ENCODE measurements at regions not wholly inside any gene's neighbourhood (a gene's known extent, or its start where the extent isn't known, plus 50 kb on each side); places are given as distances from the start of the nearest gene placed in this dataset.

DNA sequence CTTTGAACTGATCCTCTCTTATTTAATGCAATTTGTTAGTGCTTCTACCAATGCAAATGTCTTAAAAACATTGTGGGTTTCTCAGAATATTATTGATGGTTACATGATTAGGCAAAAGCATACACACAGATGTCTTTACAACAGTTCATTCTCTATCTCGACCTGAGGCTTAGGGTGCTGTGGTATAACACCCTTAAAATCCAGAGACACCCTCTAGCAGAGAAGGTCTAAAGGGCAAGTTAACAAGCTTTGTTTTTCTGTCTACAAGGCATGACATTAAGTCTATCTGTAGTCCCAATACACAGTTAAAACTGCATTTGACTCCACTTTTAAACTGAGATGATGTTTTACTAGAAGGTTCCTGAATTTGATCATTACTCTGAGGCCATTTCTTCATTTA, 518.7 kb upstream of the MEF2C start:
- ATAC-seq (ENCODE audit: low read depth) (no peak), DNase-seq (no peak)
- Histone ChIP-seq H3K36me3 (ENCODE audit: control insufficient read depth, insufficient read depth, low read length) (no peaks in the 10 kb centered on the region), H2BK5ac (ENCODE audit: low read depth, low read length, poor library complexity, severe bottlenecking) (no peak overlapping the region), H3K18ac (ENCODE audit: low read depth, low read length) (no peak overlapping the region), H2BK15ac (ENCODE audit: low read depth, low read length) (no peak overlapping the region), H3K4me3 (ENCODE audit: insufficient read depth, low read depth, low read length) (no peak overlapping the region), H3K4ac (ENCODE audit: low read depth, low read length) (no peak overlapping the region), H2AK9ac (replicated peaks; ENCODE audit: low read depth, low read length, poor library complexity) (no peak overlapping the region), H4K8ac (ENCODE audit: low read depth in 2 of 2, low read length in 2 of 2) (no peak overlapping the region), H2AK5ac (ENCODE audit: low read depth, low read length) (no peak overlapping the region), H3K27ac (ENCODE audit: insufficient read depth, low read length) (no peak overlapping the region), H3K27me3 (ENCODE audit: control insufficient read depth, insufficient read depth, low read length) (no peaks in the 10 kb centered on the region; the same call in 1 of the 2 replicates), H4K20me1 (ENCODE audit: insufficient read depth, low read length) (no peaks in the 10 kb centered on the region), H2BK120ac (ENCODE audit: low read depth, low read length) (no peak overlapping the region), H3K9ac (ENCODE audit: low read depth, low read length) (no peak overlapping the region), H3K79me1 (ENCODE audit: low read depth in 1 of 2, low read length in 2 of 2) (no peaks in the 10 kb centered on the region), H3K9me1 (ENCODE audit: insufficient read depth, low read length) (no peaks in the 10 kb centered on the region), H4K91ac (ENCODE audit: insufficient read depth, low read depth, low read length) (no peak overlapping the region), H3K4me2 (ENCODE audit: low read depth, low read length) (no peak overlapping the region), H4K5ac (ENCODE audit: low read depth, low read length) (no peak overlapping the region), H3K9me3 (ENCODE audit: control insufficient read depth, insufficient read depth, low read length) (no peaks in the 10 kb centered on the region), H3K23ac (ENCODE audit: low read depth, low read length) (no peak overlapping the region), H2AFZ (replicated peaks; ENCODE audit: low read length, poor library complexity) (no peak overlapping the region), H3K56ac (ENCODE audit: extremely low read depth, insufficient read depth, low read length) (no peak overlapping the region), H3K4me1 (ENCODE audit: control insufficient read depth, insufficient read depth, low read length) (no peaks in the 10 kb centered on the region), H3K14ac (replicated peaks; ENCODE audit: low read depth, low read length) (no peak overlapping the region), H2BK20ac (ENCODE audit: low read depth, low read length) (no peak overlapping the region)
- POLR2A ChIA-PET (ENCODE audit: unreplicated experiment) = no interaction called here
- WGBS, 2 experiments (ENCODE audit: extremely low coverage in 2 of 2, insufficient read length in 1 of 2) = no CpG with 5 or more reads among the region's 1 CpG
- no TSS peak for BruUV-seq (replicated peaks)
- TF ChIP-seq CHD1 (IDR thresholded peaks at IDR 0.05; ENCODE audit: low read depth, low read length) (no peak), POLR2A (IDR thresholded peaks at IDR 0.05; ENCODE audit: low read depth, low read length) (no peak), MXI1 (IDR thresholded peaks at IDR 0.05; ENCODE audit: borderline replicate concordance, low read depth, low read length) (no peak), RAD21 (IDR thresholded peaks at IDR 0.05; ENCODE audit: low read length) (no peak), SMC3 (IDR thresholded peaks at IDR 0.05; ENCODE audit: low read depth, low read length) (no peak), FOS (IDR thresholded peaks at IDR 0.05; ENCODE audit: low read depth, low read length) (no peak), MAZ (IDR thresholded peaks at IDR 0.05; ENCODE audit: borderline replicate concordance, low read depth, low read length) (no peak), RFX5 (IDR thresholded peaks at IDR 0.05; ENCODE audit: low read depth, low read length) (no peak), BHLHE40 (IDR thresholded peaks at IDR 0.05; ENCODE audit: low read depth, low read length) (no peak), CEBPB (IDR thresholded peaks at IDR 0.05; ENCODE audit: low read depth, low read length) (no peak)
- TF ChIP-seq, protein P1, sequence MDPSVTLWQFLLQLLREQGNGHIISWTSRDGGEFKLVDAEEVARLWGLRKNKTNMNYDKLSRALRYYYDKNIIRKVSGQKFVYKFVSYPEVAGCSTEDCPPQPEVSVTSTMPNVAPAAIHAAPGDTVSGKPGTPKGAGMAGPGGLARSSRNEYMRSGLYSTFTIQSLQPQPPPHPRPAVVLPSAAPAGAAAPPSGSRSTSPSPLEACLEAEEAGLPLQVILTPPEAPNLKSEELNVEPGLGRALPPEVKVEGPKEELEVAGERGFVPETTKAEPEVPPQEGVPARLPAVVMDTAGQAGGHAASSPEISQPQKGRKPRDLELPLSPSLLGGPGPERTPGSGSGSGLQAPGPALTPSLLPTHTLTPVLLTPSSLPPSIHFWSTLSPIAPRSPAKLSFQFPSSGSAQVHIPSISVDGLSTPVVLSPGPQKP (IDR thresholded peaks at IDR 0.05; ENCODE audit: borderline replicate concordance, low read depth, low read length) = no peak
- TF ChIP-seq, protein P2, sequence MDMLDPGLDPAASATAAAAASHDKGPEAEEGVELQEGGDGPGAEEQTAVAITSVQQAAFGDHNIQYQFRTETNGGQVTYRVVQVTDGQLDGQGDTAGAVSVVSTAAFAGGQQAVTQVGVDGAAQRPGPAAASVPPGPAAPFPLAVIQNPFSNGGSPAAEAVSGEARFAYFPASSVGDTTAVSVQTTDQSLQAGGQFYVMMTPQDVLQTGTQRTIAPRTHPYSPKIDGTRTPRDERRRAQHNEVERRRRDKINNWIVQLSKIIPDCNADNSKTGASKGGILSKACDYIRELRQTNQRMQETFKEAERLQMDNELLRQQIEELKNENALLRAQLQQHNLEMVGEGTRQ (IDR thresholded peaks at IDR 0.05; ENCODE audit: low read depth, low read length) = no peak
- TF ChIP-seq, protein P3, sequence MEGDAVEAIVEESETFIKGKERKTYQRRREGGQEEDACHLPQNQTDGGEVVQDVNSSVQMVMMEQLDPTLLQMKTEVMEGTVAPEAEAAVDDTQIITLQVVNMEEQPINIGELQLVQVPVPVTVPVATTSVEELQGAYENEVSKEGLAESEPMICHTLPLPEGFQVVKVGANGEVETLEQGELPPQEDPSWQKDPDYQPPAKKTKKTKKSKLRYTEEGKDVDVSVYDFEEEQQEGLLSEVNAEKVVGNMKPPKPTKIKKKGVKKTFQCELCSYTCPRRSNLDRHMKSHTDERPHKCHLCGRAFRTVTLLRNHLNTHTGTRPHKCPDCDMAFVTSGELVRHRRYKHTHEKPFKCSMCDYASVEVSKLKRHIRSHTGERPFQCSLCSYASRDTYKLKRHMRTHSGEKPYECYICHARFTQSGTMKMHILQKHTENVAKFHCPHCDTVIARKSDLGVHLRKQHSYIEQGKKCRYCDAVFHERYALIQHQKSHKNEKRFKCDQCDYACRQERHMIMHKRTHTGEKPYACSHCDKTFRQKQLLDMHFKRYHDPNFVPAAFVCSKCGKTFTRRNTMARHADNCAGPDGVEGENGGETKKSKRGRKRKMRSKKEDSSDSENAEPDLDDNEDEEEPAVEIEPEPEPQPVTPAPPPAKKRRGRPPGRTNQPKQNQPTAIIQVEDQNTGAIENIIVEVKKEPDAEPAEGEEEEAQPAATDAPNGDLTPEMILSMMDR (conservative IDR thresholded peaks at IDR 0.05; ENCODE audit: low read depth, low read length) = no peak
- CTCF ChIA-PET = no interaction called here
- intact Hi-C loops (cut with micrococcal nuclease) = no loop called here
- dilution Hi-C loops (cut with HindIII; ENCODE audit: low sequenced_read_pairs, unreplicated experiment) = no loop called here
- in situ Hi-C loops (cut with MboI; ENCODE audit: low sequenced_read_pairs) = no loop called here
